Posterior cingulate gyrus (tissue), 11 donors: ENCODE measurements at regions not wholly inside any gene's neighbourhood (a gene's known extent, or its start where the extent isn't known, plus 50 kb on each side); places are given as distances from the start of the nearest gene placed in this dataset.
A peak's percentile ranks its signal among the peaks of the same experiment; 100 is the strongest.

Experiments
- DNase-seq, 10 donors: peaks; one replicate each; pipeline versions ENCODE4 v3.0.0 to v3.0.0-alpha.2; 2020 to 2021; ENCODE audit warnings: mixed read lengths in 3 of 10
- intact Hi-C: fragments of 100-400 bp; cut with DNase I; formaldehyde crosslinking; loops from one replicate; pipeline ENCODE4 v1.15.1; 2023

- intact Hi-C loops: no loop called here
- DNase-seq: no peak
These were observed 341.4 kb downstream of the TNS1 start for GRCh38 chr2:217661378-217661777.

- intact Hi-C loops: no loop called here
- DNase-seq: no peak
These were observed 342.4 kb downstream of the TNS1 start for GRCh38 chr2:217660423-217660822.

- no peak for DNase-seq
- intact Hi-C loops: no loop called here
These were observed 344.0 kb downstream of the TNS1 start for GRCh38 chr2:217658806-217659205.

- peak in 5 of 10 donors; percentile 18 to 86 (median 41) for DNase-seq
These were observed 345.5 kb downstream of the TNS1 start for GRCh38 chr2:217657252-217657651.

GRCh38 chr2:217656316-217656715, 346.5 kb downstream of the TNS1 start:
- no peak for DNase-seq
- intact Hi-C loops: no loop called here

More at GRCh38 chr2:217657252-217657651, 345.5 kb downstream of the TNS1 start:
- intact Hi-C loops: no loop called here

GRCh38 chr2:217655651-217656050, 347.1 kb downstream of the TNS1 start:
- no peak for DNase-seq
- intact Hi-C loops: no loop called here

DNA sequence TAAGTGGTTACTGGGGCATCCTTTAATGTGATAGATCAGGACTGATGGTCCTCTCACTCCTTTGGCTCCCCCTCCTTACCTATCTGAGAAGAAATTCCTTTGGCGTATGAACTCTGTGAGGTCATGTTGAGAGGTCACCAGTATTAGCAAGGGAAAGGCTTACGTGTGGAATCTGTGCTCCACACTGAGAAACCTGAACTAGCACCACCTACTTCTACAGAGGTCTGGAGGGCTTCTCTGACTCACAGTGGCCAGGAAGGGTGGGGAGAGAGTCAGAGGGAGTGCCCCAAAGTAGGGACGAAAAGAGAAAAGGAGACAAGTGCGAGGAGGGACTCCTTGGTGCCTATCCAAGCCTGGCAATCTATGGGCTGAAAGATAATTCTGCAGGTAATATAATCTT, 348.6 kb downstream of the TNS1 start:
- intact Hi-C loops: no loop called here
- no peak for DNase-seq

- peak in 8 of 10 donors; percentile 4 to 82 (median 34) for DNase-seq
- intact Hi-C loops: no loop called here
These were observed 349.8 kb downstream of the TNS1 start for GRCh38 chr2:217652761-217653639.

GRCh38 chr2:217650716-217651360, 352.0 kb downstream of the TNS1 start:
- intact Hi-C loops: loop anchor here (1.0 to 2.0 kb wide), 2 partner anchors 62 to 105 kb away; no protein-coding TSS in a partner anchor
- DNase-seq: peak in 2 of 10 donors; percentile 7 to 33

- intact Hi-C loops: loop anchor here (2.0 kb wide), 1 partner anchor 63 kb away; no protein-coding TSS in a partner anchor
- no peak for DNase-seq
These were observed 352.6 kb downstream of the TNS1 start for GRCh38 chr2:217650229-217650628.

GRCh38 chr2:217647925-217648324, 354.9 kb downstream of the TNS1 start:
- intact Hi-C loops: no loop called here
- no peak for DNase-seq

- intact Hi-C loops: no loop called here
- DNase-seq: no peak
These were observed 355.6 kb downstream of the TNS1 start for GRCh38 chr2:217647226-217647625.

DNA sequence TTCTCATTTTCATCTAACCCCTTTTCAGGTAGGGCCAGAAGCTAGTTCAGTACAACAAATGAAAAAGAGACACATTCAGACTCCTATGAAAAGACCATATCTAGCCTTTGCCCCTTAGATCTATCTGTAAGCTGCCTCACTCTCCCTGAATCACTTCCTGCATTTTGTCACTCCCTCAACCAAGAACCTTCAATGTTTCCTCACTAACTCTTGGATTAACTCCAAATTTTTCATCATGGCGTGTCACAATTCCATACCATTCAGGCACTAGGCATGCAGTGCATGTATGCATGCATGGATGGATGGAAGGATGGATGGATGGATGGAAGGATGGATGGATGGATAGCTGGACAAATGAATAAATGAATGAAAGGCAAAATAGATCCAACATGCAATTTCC, 356.9 kb downstream of the TNS1 start:
- DNase-seq: no peak
- intact Hi-C loops: no loop called here

- no peak for DNase-seq
These were observed 358.9 kb downstream of the TNS1 start for GRCh38 chr2:217643789-217644301.

DNA sequence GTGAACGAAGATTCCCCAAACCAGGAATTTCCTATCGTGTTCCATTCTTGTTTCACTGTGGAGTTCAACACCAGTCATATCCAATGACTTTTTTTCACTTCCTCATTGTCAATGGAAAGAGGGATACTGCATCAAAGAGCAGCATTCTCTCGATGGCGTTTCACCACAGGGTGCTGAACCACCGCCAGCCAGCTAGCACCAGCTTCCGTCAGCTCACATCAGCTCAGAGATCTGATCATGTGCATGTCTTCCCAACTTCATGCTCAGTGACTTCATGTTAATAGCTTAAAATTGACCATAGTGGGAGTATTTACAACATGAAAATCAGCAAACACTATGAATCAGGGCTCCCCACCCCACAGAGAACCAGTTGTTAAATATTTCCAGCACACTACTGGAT, 359.9 kb downstream of the TNS1 start:
- intact Hi-C loops: no loop called here
- DNase-seq: no peak

More at GRCh38 chr2:217643789-217644301, 358.9 kb downstream of the TNS1 start:
- intact Hi-C loops: no loop called here

GRCh38 chr2:217641960-217642359, 360.8 kb downstream of the TNS1 start:
- no peak for DNase-seq
- intact Hi-C loops: no loop called here

DNA sequence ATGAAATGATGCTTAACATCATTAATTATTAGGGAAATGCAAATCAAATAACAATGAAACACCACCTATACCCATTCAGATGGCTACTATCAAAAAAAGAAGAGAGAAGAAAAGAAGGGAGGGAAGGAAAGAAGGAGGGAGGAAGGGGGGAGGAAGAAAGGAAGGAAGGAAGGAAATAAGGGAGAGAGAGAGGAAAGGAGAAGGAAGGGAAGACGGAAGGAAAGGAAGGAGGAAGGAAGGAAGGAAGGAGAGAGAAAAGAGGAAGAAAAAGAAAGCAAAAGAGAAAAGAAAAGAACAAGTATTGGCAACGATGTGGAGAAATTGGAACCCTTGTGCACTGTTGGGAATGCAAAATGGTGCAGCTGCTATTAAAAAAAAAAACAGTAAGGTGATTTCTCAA, 363.3 kb downstream of the TNS1 start:
- intact Hi-C loops: no loop called here
- DNase-seq: no peak

DNA sequence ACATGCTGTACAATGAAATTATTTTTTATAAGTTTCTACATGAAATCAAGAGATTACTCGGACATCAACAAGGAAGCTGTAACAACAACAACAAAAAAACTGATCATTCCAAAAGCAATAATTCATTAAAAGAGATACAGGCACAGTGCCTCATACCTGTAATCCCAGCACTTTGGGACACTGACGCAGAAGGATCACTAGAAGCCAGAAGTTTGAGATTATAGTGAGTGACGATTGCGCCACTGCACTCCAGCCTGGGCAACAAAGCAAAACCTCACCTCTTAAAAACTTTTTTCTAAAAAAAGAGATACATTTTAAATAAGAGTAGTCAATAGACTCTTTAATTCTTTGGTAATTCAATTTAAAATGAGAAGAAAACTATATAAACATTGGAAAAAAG, 364.3 kb downstream of the TNS1 start:
- intact Hi-C loops: no loop called here
- no peak for DNase-seq

DNA sequence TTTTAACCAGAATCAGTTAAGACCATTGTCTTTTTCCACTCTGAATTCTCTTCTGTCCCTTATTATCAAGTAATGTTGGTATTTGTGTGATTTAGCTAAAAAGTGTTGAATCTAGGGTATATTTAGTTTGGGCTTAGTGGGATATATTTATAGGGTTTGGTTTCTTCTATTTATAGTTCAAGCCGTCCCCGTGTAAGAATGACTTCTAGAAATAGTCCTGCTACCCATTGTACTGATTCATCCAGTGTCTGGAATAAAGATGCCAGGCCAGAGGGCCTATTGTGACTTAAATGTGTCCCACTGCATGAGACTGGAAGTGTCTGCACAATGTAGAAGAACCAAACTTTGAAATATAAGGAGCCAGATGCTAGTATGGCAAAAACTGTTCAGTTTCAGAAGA, 364.8 kb downstream of the TNS1 start:
- DNase-seq: no peak
- intact Hi-C loops: no loop called here

DNA sequence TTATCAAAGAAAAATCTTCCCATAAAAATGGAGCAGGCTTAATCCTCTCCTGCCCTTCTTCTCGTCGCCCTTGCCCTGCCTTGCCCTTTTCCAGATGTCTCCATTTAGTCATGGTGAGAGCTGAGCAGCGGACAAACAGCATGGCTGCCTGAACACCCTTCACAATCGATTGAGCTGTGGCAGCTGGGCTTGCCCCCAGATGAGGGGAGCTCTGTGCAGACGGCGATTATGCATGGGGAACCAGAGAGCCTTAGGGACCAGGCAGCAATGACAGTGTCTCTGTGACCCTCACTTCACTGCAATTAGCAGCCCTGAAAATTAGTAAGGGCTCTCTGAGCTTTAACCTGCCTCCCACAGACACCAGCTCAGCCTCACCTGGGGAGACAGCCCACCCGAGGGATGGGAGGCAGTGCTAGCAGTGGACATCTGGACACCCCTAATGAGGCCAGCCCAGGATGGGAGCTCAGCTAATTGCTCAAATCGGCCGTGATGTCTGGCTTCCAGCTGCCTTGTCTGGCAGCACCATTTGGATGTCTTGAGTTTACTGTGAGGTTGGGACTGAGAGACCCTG, 365.7 kb downstream of the TNS1 start:
- no peak for DNase-seq
- intact Hi-C loops: no loop called here

GRCh38 chr2:217636578-217636977, 366.2 kb downstream of the TNS1 start:
- intact Hi-C loops: no loop called here
- no peak for DNase-seq
